ENCODE measurements at regions not wholly inside any gene's neighbourhood (a gene's known extent, or its start where the extent isn't known, plus 50 kb on each side); places are given as distances from the start of the nearest gene placed in this dataset.

DNA sequence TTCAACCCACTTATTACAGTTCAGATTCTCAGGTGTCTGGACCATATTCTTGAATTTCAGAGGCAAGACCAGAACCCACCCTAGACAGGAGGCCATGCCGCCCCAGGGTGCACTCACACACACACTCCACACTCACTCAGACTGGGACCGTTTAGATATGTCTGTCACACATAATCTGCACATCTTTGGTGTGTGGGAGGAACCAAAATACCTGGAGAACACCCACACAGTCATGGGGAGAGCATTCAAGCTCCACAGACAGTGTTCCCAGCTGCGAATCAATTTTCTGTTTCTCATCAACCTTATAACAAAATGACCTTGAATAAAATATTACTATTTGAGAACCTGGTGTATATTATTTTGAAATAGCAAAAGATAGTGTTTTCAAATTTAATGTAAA, 2353.0 kb downstream of the PCDH9 start:
- H3K4me1 ChIP-seq (ENCODE audit: control insufficient read depth in 1 of 2, insufficient read depth in 2 of 2, low read length in 2 of 2) = no peaks in the 10 kb centered on the region
- RAD21 ChIA-PET (ENCODE audit: low non-redundant PET in 1 of 2, low total read pairs in 2 of 2, uncharacterized antibody in 2 of 2, unreplicated experiment in 2 of 2) = no interaction called here
- no peak overlapping the region for H2AFZ ChIP-seq (ENCODE audit: low read depth, low read length, poor library complexity, severe bottlenecking)
- H3K79me2 ChIP-seq (ENCODE audit: insufficient read depth, low read length) = no peaks in the 10 kb centered on the region
- POLR2A ChIA-PET = no interaction called here
- no peaks in the 10 kb centered on the region for H3K27me3 ChIP-seq (ENCODE audit: insufficient read depth, low read length)
- no TSS peak for BruUV-seq (replicated peaks)
- no peak overlapping the region for H3K4me2 ChIP-seq (ENCODE audit: low read length)
- CTCF ChIA-PET = no interaction called here
- no peak for DNase-seq (ENCODE audit: low read depth, low spot score)
- no peaks in the 10 kb centered on the region; a peak in 1 of 4 replicates for H3K9me3 ChIP-seq (ENCODE audit: control insufficient read depth in 1 of 2, insufficient read depth in 1 of 2, low read depth in 1 of 2, low read length in 2 of 2)
- TF ChIP-seq SRF (IDR thresholded peaks at IDR 0.05; ENCODE audit: low read depth) = no peak
- no peak for TF ChIP-seq POLR2A (IDR thresholded peaks at IDR 0.05; ENCODE audit: borderline replicate concordance, extremely low read depth, insufficient read depth, insufficient read length)
- no peak for TF ChIP-seq RAD21 (IDR thresholded peaks at IDR 0.05; ENCODE audit: low read depth)
- no peak for TF ChIP-seq ZNF274 (IDR thresholded peaks at IDR 0.05; ENCODE audit: low read depth, low read length)
- TF ChIP-seq ZFX (IDR thresholded peaks at IDR 0.05) = no peak
- TF ChIP-seq, protein P1, sequence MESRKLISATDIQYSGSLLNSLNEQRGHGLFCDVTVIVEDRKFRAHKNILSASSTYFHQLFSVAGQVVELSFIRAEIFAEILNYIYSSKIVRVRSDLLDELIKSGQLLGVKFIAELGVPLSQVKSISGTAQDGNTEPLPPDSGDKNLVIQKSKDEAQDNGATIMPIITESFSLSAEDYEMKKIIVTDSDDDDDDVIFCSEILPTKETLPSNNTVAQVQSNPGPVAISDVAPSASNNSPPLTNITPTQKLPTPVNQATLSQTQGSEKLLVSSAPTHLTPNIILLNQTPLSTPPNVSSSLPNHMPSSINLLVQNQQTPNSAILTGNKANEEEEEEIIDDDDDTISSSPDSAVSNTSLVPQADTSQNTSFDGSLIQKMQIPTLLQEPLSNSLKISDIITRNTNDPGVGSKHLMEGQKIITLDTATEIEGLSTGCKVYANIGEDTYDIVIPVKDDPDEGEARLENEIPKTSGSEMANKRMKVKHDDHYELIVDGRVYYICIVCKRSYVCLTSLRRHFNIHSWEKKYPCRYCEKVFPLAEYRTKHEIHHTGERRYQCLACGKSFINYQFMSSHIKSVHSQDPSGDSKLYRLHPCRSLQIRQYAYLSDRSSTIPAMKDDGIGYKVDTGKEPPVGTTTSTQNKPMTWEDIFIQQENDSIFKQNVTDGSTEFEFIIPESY (IDR thresholded peaks at IDR 0.05; ENCODE audit: extremely low read depth, insufficient replicate concordance, low read length) = no peak
- no peak for TF ChIP-seq CEBPB (IDR thresholded peaks at IDR 0.05; ENCODE audit: low read depth)
- TF ChIP-seq, protein P2, sequence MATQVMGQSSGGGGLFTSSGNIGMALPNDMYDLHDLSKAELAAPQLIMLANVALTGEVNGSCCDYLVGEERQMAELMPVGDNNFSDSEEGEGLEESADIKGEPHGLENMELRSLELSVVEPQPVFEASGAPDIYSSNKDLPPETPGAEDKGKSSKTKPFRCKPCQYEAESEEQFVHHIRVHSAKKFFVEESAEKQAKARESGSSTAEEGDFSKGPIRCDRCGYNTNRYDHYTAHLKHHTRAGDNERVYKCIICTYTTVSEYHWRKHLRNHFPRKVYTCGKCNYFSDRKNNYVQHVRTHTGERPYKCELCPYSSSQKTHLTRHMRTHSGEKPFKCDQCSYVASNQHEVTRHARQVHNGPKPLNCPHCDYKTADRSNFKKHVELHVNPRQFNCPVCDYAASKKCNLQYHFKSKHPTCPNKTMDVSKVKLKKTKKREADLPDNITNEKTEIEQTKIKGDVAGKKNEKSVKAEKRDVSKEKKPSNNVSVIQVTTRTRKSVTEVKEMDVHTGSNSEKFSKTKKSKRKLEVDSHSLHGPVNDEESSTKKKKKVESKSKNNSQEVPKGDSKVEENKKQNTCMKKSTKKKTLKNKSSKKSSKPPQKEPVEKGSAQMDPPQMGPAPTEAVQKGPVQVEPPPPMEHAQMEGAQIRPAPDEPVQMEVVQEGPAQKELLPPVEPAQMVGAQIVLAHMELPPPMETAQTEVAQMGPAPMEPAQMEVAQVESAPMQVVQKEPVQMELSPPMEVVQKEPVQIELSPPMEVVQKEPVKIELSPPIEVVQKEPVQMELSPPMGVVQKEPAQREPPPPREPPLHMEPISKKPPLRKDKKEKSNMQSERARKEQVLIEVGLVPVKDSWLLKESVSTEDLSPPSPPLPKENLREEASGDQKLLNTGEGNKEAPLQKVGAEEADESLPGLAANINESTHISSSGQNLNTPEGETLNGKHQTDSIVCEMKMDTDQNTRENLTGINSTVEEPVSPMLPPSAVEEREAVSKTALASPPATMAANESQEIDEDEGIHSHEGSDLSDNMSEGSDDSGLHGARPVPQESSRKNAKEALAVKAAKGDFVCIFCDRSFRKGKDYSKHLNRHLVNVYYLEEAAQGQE (IDR thresholded peaks at IDR 0.05; ENCODE audit: low read depth) = no peak
- TF ChIP-seq CBX3 (IDR thresholded peaks at IDR 0.05; ENCODE audit: low read depth) = no peak
- TF ChIP-seq EZH2 (IDR thresholded peaks at IDR 0.05) = no peak
- TF ChIP-seq POLR2AphosphoS5 (IDR thresholded peaks at IDR 0.05; ENCODE audit: low read depth, low read length) = no peak
- TF ChIP-seq, protein P3, sequence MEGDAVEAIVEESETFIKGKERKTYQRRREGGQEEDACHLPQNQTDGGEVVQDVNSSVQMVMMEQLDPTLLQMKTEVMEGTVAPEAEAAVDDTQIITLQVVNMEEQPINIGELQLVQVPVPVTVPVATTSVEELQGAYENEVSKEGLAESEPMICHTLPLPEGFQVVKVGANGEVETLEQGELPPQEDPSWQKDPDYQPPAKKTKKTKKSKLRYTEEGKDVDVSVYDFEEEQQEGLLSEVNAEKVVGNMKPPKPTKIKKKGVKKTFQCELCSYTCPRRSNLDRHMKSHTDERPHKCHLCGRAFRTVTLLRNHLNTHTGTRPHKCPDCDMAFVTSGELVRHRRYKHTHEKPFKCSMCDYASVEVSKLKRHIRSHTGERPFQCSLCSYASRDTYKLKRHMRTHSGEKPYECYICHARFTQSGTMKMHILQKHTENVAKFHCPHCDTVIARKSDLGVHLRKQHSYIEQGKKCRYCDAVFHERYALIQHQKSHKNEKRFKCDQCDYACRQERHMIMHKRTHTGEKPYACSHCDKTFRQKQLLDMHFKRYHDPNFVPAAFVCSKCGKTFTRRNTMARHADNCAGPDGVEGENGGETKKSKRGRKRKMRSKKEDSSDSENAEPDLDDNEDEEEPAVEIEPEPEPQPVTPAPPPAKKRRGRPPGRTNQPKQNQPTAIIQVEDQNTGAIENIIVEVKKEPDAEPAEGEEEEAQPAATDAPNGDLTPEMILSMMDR (IDR thresholded peaks at IDR 0.05 in 2 of 3, conservative IDR thresholded peaks at IDR 0.05 in 1 of 3; ENCODE audit: borderline replicate concordance in 1 of 3, insufficient read depth in 1 of 3, low read depth in 2 of 3, low read length in 2 of 3) = no peak
- TF ChIP-seq JUND (IDR thresholded peaks at IDR 0.05) = no peak
- no peaks in the 10 kb centered on the region for H3K9me2 ChIP-seq (ENCODE audit: insufficient read depth)
- H3K4me3 ChIP-seq (replicated peaks in 1 of 2; ENCODE audit: low read depth in 1 of 2, low read length in 2 of 2) = no peak overlapping the region
- intact Hi-C loops (cut with micrococcal nuclease) = no loop called here
- H3K27ac ChIP-seq (ENCODE audit: low read depth, low read length) = no peak overlapping the region
- H4K20me1 ChIP-seq (ENCODE audit: insufficient read depth) = no peaks in the 10 kb centered on the region; the same call in 1 of the 2 replicates
- no peaks in the 10 kb centered on the region for H3K36me3 ChIP-seq (ENCODE audit: control insufficient read depth in 1 of 2, insufficient read depth in 2 of 2, low read length in 2 of 2)
- no peak overlapping the region for H3K9ac ChIP-seq (ENCODE audit: low read length)
- no peak for ATAC-seq

All from HCT116 (cell line).